Ureter (tissue), 1 donor: ENCODE measurements at regions not wholly inside any gene's neighbourhood (a gene's known extent, or its start where the extent isn't known, plus 50 kb on each side); places are given as distances from the start of the nearest gene placed in this dataset.

Experiments
- DNase-seq: peaks from one replicate; pipeline ENCODE4 v3.0.0-alpha.2; 2020; ENCODE audit warnings: low spot score
- donor health status: DM: yes; HTN: yes; CAD: no.

DNA sequence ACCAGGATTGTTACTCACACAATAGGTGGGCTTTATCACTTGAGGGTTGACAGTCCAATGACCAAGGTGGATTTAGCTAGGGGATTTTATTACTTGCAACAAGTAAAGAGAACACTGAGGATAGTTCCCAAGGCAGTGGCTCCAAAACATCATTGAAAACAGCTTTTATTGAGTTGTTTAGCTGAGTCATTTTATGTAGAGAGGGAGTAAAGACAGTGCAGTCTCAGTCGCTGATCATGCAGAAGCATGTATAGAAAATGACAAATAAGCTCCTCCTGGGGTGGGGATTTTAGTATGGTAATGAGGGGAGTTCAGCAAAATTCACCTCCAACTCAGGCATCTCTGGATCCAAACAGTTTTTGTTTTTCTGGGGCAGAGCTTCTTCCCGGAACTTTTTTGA is 163.0 kb upstream of the CCDC179 start:
- DNase-seq: no peak

DNA sequence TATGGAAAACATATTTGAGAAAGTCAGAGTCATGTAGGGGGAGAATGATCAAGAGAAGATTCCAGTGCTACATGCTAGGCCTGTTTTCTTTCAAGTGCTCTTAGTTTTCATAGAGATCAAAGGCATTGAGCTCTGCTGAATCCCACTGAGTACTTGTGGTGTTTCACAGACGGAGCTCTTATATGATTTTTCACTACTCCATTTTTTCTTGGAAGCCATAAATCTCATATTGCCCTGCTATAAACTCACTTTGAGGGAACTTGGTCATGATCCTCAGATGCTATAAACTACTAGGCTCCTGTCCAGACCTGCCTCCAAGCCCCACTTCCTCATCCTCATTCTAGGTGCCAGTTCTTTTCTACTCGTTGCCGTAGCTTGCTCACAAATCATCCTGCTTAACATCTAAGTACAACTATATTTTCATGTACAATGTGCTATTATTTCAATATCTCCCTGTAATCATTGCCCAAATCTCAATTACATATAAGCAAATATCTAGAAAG is 180.8 kb upstream of the CCDC179 start:
- no peak for DNase-seq

DNA sequence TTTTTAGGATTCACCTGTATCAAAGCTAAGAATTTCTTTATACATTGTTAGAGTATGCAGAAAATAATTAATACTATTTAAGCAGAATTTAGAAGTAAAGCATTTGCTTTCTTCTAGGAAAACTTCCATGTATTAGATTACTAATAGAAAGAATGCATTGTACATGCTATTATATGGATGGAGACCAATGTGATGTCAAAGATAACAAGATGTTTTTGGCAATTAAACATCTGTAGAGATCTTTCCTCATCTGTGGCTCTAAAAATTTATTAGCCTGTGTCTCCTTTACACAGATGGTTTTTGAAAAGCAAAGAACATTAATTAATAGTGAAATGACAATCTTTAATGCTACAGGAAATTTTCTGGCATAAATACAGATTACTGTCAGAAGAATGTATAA is 198.4 kb upstream of the CCDC179 start:
- DNase-seq: no peak

- DNase-seq: no peak
Measured at GRCh38 chr11:23063276-23063675, 203.0 kb upstream of the CCDC179 start.

- DNase-seq: no peak
Measured at GRCh38 chr11:23078289-23078971, 218.2 kb upstream of the CCDC179 start.

- DNase-seq: no peak
Measured at GRCh38 chr11:23079382-23079813, 219.1 kb upstream of the CCDC179 start.

DNA sequence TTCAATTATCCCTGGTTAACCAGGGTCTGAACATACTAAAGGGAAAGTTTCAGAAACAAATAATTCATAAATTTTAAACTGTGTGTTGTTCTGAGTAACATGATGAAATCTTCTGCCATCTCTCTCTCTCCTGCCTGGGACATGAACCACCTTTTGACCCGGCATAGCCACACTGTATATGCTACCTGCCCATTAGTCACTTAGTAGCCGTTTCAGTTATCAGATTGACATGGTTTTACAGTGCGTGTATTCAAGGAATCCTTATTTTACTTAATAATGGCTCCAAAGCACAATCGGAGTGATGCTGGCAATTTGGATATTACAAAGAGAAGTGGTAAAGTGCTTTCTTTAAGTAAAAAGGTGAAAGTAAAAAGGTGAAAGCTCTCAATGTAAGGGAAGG is 227.1 kb upstream of the CCDC179 start:
- no peak for DNase-seq

- DNase-seq: no peak
Measured at GRCh38 chr11:23090659-23091058, 230.4 kb upstream of the CCDC179 start.

GRCh38 chr11:23095650-23096189 is 235.4 kb upstream of the CCDC179 start:
- DNase-seq: no peak

DNA sequence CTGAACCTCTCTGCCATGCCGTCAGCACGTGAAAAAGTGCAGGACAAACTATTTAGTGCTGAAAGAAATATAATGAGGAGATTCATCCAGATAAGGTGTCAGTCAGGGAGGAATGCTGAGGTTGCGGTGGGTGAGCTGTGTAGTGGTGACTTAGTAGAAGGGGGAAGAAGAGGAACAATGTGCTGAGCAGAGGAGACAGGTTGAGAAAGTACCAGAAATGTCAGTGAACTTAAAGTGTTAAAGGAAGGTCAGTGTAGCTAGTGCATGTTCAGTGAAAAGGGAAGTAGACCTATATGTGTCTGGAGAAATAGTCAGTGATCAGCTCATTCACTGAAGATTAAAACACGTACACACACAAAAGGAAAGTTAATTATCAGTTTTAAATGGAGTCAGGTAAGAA is 237.6 kb upstream of the CCDC179 start:
- DNase-seq: no peak

DNA sequence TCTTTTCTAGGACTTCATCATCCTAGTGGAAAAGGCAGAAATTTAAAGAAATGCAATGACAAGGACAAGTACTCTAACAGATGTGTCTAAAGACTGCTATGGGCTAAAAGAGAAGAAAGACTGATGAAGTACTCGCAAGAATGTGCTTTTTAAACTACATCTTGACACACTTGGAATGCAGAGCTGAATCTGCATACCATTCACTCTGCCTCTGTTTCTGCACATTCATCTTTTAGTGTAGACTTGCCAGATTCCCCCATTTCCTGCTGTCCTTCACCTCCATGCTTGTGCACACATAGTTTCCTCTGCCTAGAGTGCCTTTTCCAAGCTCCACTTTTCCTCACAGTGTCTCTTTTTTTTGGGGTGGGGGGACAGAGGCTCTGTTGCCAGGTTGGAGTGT is 239.0 kb upstream of the CCDC179 start:
- no peak for DNase-seq

GRCh38 chr11:23100726-23101125 is 240.5 kb upstream of the CCDC179 start:
- no peak for DNase-seq

GRCh38 chr11:23103416-23103815 is 243.1 kb upstream of the CCDC179 start:
- DNase-seq: no peak

DNA sequence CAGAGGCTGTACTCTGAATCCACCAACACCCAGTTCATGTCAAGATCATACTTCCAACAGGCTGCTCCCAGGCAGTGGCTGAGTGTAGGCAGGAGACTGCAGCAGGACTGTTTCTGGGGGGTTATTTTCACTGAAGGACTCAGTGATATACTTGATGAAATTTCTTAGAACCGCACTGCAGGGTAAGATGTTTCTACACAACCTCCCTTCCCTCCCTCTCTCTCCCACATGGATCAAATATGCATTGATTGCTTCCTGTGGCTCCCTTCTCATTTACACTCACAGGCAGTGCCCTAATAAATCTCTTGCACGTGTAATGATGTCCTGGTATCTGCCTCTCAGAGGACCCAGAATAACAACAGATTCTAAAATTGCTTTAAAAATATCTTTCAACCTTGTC is 251.3 kb upstream of the CCDC179 start:
- no peak for DNase-seq

DNA sequence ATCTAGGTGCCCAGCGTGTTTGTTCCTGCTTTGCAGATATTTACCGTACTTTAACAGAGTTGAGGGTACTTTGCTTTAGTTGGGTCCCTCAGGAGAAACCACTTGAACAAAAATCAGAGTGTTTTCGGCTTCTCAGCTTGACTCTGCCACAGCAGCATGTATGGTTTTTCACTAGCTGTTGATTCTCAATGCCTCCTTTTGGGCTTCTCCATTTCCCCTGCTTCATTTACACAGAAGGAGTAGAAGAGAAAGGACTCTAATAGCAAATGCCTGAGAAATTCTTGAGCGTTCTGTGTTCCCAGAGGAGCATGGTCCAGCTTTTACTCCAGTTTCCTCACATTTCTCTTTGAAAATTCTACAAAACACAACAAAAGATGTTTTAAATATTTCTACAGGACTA is 252.1 kb upstream of the CCDC179 start:
- no peak for DNase-seq

DNA sequence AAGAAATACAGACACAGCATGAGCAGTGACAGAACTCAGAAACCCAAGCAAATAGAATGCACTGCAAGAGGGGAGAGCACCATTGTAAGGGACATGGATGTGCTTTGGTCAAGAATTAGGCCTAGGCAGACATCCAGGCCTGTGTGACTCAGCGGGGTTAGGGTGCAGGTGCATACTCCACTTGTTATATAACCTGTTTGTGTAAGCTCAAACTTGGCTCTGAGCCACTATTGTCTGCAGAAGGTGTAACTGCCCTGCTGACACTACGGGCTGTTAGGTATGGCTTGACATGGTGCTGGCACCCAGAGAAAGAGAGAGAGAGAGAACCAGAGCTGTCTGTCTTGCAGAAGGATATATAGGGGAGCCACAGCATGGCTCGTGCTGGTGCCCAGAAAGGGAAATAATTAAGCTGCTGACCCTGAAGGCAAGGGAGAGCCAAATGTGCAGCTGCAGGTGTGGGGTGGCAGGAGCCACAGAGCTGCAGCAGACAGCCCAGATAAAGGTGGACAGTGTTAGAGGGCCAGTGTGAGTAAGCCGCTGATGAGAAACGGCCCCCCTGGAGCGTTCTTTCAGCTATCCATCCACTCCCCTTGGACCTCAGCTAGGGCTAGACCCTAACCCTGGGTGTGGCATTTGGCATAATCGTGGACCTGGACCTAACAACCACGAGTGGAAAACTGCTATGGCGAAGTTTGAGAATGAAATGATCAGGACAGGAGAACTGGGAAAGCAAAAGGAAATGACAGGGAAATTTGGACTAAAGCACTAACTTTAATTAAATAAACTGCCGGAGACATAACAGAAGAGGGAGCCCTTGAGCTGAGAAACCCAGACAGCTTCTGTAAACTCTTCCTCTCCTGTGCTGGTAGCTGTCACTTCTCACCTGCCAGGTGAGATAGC is 253.0 kb upstream of the CCDC179 start:
- no peak for DNase-seq

DNA sequence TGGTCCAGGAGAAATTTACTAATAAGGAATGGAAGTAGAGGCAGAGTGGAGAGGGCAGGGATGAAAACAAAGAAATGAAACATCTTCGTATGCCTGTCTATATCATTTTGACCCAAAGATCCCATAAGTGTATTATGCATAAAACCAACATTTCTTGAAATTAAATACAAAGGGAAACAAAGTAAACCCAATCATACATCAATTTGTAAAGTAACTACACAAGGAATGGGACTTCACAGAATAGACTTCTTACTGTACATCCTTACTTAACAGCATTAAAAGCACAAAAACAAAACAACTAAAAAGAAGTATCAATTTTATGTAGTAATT is 253.6 kb upstream of the CCDC179 start:
- DNase-seq: no peak

DNA sequence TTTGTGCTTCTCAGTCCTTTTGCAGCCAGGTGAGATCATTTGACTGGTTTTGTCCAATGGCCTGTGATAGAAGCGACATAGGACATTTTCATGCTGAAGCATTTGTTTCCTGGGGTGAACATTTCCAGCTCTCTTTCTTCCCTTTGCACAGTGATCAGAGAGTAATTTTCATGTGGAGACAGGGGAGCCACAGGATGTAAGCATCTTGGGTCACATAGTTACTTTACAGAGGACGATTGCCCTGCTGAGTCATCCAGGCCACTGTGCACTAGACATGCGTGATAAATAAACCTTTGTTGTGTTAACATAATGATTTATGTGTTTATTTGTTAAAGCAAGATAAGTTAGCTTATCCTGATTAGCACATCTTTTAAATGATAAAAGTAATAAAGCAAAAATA is 263.5 kb upstream of the CCDC179 start:
- DNase-seq: no peak

DNA sequence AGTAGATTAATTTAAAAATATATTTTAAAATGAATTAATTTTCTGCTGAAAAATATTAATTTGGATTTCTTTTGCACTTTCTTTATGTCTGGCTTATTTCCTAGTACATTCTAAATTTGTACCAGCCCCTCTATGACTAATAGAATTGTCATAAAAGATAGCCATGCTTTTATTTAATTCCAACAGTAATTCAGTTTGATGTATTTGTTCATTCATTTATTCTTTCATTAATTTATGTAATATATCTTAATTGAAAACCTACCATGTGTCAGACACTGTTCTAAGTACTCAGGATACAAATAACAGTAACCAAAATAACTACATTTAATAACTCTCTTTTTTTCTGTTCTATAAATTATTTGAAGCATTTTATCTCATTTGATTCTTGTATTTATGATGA is 264.0 kb upstream of the CCDC179 start:
- DNase-seq: no peak

DNA sequence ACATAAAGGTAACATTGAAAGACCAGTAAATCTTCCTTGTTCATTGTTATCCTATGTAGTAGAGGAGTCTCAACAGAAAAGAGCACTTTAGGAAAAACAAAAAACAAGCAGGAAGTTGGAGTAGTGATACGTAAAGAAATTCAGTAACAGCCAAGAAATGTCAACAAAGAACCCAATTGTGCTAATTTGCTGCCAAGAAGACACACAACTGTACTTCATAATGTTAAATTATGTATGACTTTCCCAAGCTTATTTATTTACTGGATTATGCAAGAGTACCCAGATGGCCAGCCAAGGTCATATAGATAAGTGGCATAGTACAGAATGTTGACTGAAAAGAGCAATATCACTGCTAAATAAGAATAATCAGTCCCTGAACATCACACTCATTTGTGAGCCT is 264.7 kb upstream of the CCDC179 start:
- no peak for DNase-seq

DNA sequence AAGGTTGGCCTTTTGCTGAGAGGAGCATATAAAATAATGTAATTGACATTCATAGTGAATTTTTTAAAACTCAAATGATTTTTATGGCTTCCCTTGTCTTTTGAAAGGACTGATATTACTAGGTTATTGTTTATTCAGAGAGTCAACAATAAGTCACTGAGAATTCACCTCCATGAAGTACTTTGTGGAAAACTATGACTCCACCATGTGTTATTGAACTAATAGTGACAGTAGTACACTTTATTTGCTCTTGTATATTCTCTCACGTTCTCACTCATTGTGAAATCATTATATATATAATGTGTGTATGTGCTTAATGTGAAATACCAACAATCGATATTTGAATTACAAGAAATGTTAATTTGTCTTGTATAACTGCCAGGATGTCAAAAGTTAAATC is 267.4 kb upstream of the CCDC179 start:
- no peak for DNase-seq

DNA sequence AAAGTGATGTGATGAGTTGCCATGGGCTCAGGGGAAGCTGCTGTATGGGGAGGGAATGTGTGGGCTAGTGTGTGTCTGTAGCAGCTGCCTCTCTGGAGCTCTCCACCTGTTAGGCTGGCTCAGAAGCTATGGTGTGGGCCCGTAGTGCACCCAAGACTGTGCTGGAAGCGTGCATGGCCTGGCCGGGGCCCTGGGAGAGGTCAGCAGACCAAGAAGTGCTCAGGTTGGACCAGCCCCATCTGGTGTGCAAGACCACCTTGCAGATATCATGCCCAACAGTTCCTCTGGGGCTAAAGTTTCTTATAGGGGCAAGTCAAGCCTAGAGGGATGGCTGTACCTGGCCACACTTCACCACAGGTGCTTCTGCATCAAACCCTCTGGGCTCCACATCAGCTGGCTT is 274.4 kb upstream of the CCDC179 start:
- no peak for DNase-seq

GRCh38 chr11:23138761-23139160 is 278.5 kb upstream of the CCDC179 start:
- no peak for DNase-seq
